DMS153 treated with DMSO at 0.1 percent for 48 hours (cell line): ENCODE measurements at regions not wholly inside any gene's neighbourhood (a gene's known extent, or its start where the extent isn't known, plus 50 kb on each side); places are given as distances from the start of the nearest gene placed in this dataset.
"Not testable (repeated sequence)": the region's sequence is repeated elsewhere in the genome, so short reads cannot be mapped to it uniquely, and the experiment has no call there.

Source experiments
- DNase-seq: peaks from one replicate; lab custom pipeline; 2025; ENCODE audit not compliant: unreplicated experiment; lab: John Stamatoyannopoulos, UW

GRCh38 chr10:106107706-106108105, 1056.8 kb downstream of the SORCS1 start:
- no peak for DNase-seq

GRCh38 chr10:106106114-106106513, 1058.4 kb downstream of the SORCS1 start:
- DNase-seq = no peak

DNA sequence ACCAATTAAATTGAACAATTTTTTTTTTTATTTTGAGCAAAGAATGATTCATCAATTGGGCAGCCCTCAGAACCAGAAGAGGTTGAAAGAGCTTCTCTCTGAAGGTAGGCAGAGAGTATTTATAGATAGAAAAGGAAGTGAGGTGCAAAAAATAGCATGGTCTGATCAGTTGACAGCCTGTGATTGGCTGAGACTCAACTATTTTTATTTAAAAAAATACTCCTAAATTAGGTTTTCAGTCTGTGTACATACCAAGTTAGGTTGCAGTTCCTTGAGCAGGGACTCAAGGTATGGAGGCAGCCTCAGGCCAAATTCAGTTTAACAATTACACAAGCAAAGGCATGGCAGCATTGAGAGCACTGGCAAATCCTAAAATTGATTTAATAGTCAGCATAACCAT, 1074.7 kb downstream of the SORCS1 start:
- DNase-seq = no peak

- DNase-seq = no peak
These were observed 1078.1 kb downstream of the SORCS1 start for GRCh38 chr10:106086391-106086790.

DNA sequence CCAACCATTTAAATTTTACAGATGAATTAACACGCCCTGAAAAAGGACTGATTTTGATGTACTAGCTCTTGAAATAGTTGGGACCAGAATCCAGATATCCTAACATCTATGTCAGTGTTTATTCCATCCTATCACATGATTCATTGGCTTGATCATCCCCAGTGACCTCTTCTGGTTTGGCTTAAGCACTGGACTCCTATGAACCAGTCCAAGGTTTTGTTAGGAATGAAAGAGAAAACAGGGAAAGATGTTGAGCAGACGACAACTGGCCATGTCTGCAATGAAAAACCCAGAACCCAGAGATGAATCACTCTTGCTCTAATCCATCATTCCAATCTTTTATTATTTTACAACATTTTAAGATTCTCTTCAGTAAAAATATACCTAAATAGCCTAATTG, 1080.9 kb downstream of the SORCS1 start:
- no peak for DNase-seq

DNA sequence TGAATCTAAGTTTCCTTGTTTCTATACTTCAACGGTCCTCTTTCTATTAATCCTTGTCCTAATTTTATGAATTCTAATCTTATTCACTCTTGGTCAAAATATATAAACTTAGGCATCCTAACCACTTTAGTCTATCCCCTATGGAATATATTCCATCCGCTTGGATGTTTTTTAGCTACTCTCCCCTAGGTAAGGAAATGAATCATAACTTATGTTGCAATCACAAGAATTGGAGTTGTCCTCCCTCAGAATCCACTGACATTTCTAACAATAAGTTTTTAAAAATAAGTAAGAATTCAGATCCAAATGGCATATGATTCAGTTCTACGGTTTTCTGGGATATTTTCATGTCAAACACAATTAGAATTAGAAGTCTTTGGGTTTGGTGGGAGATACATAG, 1081.6 kb downstream of the SORCS1 start:
- no peak for DNase-seq

DNA sequence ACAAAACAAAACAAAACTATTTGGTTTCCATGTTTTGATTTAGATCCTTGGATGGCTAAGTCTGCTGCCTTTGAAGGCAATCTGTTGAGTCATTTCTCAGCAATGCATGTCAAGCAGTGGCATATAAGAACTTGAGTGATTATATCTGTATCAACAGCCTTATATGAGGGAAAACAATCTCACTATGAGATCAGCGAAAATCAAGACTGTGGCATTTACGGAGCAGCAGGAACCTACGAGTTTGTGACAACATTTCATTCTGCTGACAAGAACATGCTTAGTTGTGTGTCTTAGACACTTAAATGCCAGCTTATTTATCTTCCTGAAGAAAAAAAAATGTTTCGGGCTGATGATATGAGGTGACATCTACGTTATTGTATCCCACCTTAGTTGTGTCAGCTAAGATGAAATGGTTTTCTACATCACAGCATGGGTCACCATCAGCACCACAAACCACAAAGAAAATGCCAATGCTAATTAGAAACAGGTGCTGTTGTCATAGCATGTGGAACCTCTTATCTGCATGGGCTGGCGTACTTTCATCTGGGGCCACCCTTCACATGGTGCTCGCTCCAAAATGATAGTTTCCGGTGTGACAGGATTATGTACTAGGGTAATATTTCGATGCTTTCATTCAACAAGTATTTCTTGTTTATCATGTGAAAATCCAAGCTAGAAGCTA, 1085.5 kb downstream of the SORCS1 start:
- DNase-seq = no peak

- no peak for DNase-seq
These were observed 1088.0 kb downstream of the SORCS1 start for GRCh38 chr10:106076496-106076895.

- DNase-seq = no peak
These were observed 1111.4 kb downstream of the SORCS1 start for GRCh38 chr10:106053061-106053460.

GRCh38 chr10:106044503-106044902, 1120.0 kb downstream of the SORCS1 start:
- DNase-seq = no peak

DNA sequence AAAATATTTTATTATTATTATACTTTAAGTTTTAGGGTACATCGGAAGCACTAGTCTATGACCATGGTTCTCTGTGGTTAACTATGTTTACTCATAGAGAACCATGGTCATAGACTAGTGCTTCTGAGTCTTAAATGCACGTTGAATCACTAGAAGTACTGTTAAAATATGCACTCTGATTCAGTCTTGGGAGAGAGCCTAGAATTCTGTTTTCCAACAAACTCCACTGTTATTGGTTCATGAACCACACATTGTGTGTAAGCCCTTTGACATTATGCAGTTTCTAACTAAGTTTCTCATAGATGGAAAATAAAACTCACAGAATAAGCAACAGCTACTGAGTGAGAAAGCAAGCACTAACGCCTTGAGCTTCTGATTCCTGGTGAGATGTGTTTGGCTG, 1120.6 kb downstream of the SORCS1 start:
- no peak for DNase-seq

- no peak for DNase-seq
These were observed 1126.3 kb downstream of the SORCS1 start for GRCh38 chr10:106038246-106038645.

GRCh38 chr10:106033065-106033464, 1131.4 kb downstream of the SORCS1 start:
- DNase-seq = no peak

GRCh38 chr10:106032450-106033002, 1132.0 kb downstream of the SORCS1 start:
- no peak for DNase-seq

DNA sequence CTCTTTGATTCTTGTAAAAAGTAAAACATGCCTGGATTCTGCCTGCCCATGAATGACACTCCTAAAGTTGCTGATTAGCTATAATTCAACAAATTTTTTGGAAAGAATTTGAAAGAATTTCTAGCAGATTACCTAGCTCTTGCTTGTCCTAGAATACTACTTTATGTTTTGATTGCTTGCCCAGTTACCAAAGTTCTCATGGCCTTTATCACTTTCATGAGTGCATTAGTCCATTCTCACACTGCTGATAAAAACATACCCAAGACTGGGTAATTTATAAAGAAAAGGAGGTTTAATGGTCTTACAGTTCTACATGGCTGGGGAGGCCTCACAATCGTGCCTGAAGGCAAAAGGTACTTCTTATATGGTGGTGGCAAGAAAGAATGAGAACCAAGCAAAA, 1137.3 kb downstream of the SORCS1 start:
- no peak for DNase-seq

DNA sequence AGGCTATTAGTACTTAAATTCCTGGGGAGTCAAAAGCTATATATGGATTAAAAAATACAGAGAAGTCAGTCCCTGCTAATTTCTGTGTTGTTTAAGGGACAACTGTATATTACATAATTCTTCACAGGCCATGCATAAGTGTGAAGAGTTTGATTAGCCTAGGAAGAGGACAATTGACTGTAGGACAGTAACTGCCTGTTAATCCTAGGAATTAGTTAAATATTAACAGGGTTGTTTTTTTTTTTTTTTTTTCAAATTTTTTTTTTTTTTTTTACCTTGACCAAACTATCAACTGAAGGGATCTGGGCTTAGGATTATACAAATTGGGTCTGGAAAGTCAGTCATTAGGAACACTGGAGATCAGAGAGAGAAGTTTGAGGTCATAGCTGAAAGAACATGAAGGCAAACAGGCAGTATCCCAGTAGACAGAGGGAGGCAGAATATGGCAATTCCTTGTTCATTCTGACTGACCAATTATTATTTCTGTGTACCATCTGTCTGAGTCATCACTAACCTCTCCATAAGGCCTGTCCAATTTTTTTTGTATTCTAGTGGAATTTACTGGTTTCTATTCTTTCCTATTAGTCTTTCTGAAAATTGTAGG, 1139.2 kb downstream of the SORCS1 start:
- no peak for DNase-seq

- DNase-seq = no peak
These were observed 1141.2 kb downstream of the SORCS1 start for GRCh38 chr10:106023329-106023728.

DNA sequence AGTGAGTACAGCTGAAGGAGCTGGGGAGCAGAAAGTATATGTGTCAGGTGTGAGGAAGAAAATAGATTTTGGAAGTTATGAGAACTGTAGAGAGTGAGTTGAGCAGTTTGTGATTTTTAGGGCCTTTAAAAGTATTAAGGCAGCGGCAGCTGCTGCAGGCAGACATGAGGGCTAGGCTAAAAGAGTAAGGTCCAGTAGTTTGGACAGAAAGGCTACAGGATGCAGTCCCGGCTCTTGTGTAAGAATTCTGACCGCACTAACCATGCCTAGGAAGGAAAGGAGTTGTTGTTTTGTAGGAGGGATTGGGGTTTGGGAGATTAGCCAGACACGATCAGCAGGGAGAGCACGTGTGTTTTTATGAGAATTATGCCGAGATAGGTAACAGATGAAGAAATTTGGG, 1144.9 kb downstream of the SORCS1 start:
- not testable (repeated sequence) for DNase-seq

- DNase-seq = not testable (repeated sequence)
These were observed 1148.9 kb downstream of the SORCS1 start for GRCh38 chr10:106015369-106016199.

- DNase-seq = no peak
These were observed 1153.3 kb downstream of the SORCS1 start for GRCh38 chr10:106011250-106011649.

DNA sequence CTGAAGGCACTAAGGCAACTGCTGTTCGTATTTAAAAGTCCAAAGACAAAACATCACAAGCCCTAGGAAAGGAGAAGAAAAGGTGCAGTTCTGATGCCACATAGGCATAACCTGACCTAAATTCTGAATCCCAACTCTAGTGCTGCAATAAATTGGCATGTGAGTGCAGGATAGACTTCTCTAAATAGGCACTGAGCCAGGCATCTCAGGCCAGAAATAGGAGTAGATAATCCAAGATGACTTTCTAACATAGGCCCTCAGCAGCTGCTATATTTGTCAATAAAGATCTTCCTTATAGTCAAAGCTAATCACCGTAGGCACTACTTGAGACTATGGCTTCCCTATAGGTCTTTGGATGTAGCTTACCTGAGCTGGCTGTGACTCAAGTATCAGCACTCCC, 1163.8 kb downstream of the SORCS1 start:
- no peak for DNase-seq

DNA sequence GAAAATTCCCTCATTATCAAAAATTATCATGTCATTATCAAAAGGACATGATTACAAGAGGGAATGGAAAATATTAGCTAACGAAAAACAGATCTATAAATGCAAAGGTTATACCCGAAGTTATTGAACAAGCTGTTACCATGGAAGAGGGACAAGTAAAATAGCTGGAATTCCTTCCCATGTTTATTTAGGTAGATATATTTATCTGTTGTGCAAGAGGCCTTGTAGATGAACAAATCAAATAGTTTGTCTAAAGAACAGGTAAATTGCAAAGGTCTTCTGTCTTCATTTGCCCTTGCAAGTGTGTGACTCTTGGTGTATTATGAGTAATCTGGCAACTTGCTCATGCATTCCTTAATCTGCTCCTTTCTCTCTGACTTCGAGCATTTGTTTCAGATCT, 1170.9 kb downstream of the SORCS1 start:
- no peak for DNase-seq
